HEK293 (cell line): ENCODE measurements at regions not wholly inside any gene's neighbourhood (a gene's known extent, or its start where the extent isn't known, plus 50 kb on each side); places are given as distances from the start of the nearest gene placed in this dataset.

Experiments
- CTCF ChIP-seq: fragments of 450-650 bp; formaldehyde crosslinking; IDR thresholded peaks from 2 replicates; pipeline ENCODE4 v1.5.1; 2016; ENCODE audit warnings: missing biosample characterization, missing genetic modification characterization
- TCF7L2 ChIP-seq: IDR thresholded peaks from 2 replicates; pipeline ENCODE4 v1.6.1; 2011; ENCODE audit warnings: low read depth, mild to moderate bottlenecking, inconsistent platforms, low read length, moderate library complexity, borderline replicate concordance
- ZBTB10 ChIP-seq: fragments of 450-650 bp; formaldehyde crosslinking; IDR thresholded peaks from 2 replicates; pipeline ENCODE4 v1.5.1; 2016; ENCODE audit warnings: missing biosample characterization, missing genetic modification characterization
- ZNF274 ChIP-seq, 2 experiments: fragments of 200-500 bp in 1 of 2; fragments of 450-650 bp in 1 of 2; sonication (Bioruptor generic) in 1 of 2; formaldehyde crosslinking in 1 of 2; IDR thresholded peaks; 2 replicates each; pipeline versions ENCODE4 v1.5.1 to v1.6.1; 2014 to 2016; ENCODE audit warnings: borderline replicate concordance in 1 of 2, inconsistent platforms in 1 of 2, low read length in 1 of 2, missing biosample characterization in 1 of 2, missing genetic modification characterization in 1 of 2
- ZNF792 ChIP-seq: fragments of 450-650 bp; formaldehyde crosslinking; IDR thresholded peaks from 2 replicates; pipeline ENCODE4 v1.5.1; 2016; ENCODE audit warnings: missing biosample characterization, missing genetic modification characterization

GRCh38 chr16:86371083-86371803, 139.1 kb upstream of the FOXF1 start:
- no peak for TF ChIP-seq ZBTB10
- no peak for TF ChIP-seq CTCF (tag by site-specific recombination)
- no peak for TF ChIP-seq TCF7L2
- no peak for TF ChIP-seq ZNF792
- no peak for TF ChIP-seq ZNF274 (IDR thresholded peaks at IDR 0.05; ENCODE audit: low read length)
- TF ChIP-seq ZNF274 (tag by site-specific recombination; IDR thresholded peaks at IDR 0.05; ENCODE audit: borderline replicate concordance), result no peak
